Neutrophil (primary cell): ENCODE measurements at regions not wholly inside any gene's neighbourhood (a gene's known extent, or its start where the extent isn't known, plus 50 kb on each side); places are given as distances from the start of the nearest gene placed in this dataset.

Experiments
- H3K27ac ChIP-seq: fragments of 200-600 bp; sonication (generic); 2 replicates; pipeline ENCODE4 v1.5.1; 2016; ENCODE audit warnings: mild to moderate bottlenecking, moderate library complexity
- H3K27me3 ChIP-seq: fragments of 200-600 bp; sonication (generic); 2 replicates; pipeline ENCODE4 v1.6.0; 2016; ENCODE audit warnings: mild to moderate bottlenecking
- H3K36me3 ChIP-seq: fragments of 200-600 bp; sonication (generic); 2 replicates; pipeline ENCODE4 v1.5.1; 2017
- H3K4me1 ChIP-seq, 2 experiments: fragments of 200-600 bp in 1 of 2; sonication (generic) in 1 of 2; 1 replicate in 1 of 2; 2 replicates in 1 of 2; pipeline versions ENCODE4 v1.5.1 to v1.6.1; 2013 to 2016; ENCODE audit warnings: low read depth in 1 of 2, low read length in 1 of 2, mild to moderate bottlenecking in 1 of 2, moderate library complexity in 1 of 2; ENCODE audit not compliant: control insufficient read depth in 1 of 2, insufficient read depth in 1 of 2
- H3K4me3 ChIP-seq, 2 experiments: fragments of 200-600 bp in 1 of 2; sonication (generic) in 1 of 2; 1 replicate in 1 of 2; 2 replicates in 1 of 2; pipeline ENCODE4 v1.5.1; 2013 to 2016; ENCODE audit warnings: low read depth in 1 of 2, low read length in 1 of 2, mild to moderate bottlenecking in 1 of 2, moderate library complexity in 1 of 2
- H3K9me3 ChIP-seq: fragments of 200-600 bp; sonication (generic); 2 replicates; pipeline ENCODE4 v1.5.1; 2016
- CTCF ChIP-seq: fragments of 200-600 bp; sonication (generic); IDR thresholded peaks from 2 replicates; pipeline ENCODE4 v1.5.1; 2016; ENCODE audit warnings: antibody characterized with exemption

- TF ChIP-seq CTCF, result no peak
- Histone ChIP-seq H3K9me3 (no peaks in the 10 kb centered on the region), H3K36me3 (no peaks in the 10 kb centered on the region), H3K27me3 (no peaks in the 10 kb centered on the region), H3K4me3 (no peak overlapping the region), H3K4me1 (no peaks in the 10 kb centered on the region), H3K27ac (no peak overlapping the region)
These were observed 97.6 kb downstream of the MYCN start for GRCh38 chr2:16037808-16038457.

DNA sequence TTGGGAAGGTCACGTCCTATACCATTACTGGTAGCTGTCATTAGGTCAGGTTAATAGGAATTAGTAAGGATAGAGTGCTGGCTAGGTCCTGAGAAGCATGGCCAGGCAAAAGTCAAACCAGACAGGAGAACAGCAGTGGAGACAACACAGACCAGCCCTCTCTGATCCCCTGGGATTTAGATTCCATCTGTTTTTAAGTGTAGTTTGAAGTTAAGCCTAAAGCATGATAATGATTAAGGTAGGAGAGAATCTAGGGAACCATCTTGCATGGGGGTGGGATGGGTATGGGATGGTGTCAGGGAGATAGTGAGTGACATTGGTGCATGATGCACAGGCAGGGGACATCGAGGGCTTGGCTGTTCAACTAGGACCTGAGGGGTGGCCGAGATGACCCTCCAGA is 96.6 kb downstream of the MYCN start:
- no peak overlapping the region for H3K27ac ChIP-seq
- no peaks in the 10 kb centered on the region for H3K27me3 ChIP-seq
- H3K36me3 ChIP-seq, result no peaks in the 10 kb centered on the region
- no peaks in the 10 kb centered on the region for H3K4me1 ChIP-seq
- no peaks in the 10 kb centered on the region for H3K9me3 ChIP-seq
- TF ChIP-seq CTCF, result no peak
- H3K4me3 ChIP-seq, result no peak overlapping the region

- H3K4me1 ChIP-seq, result no peaks in the 10 kb centered on the region
- H3K27ac ChIP-seq, result no peak overlapping the region
- H3K9me3 ChIP-seq, result no peaks in the 10 kb centered on the region
- TF ChIP-seq CTCF, result no peak
- H3K36me3 ChIP-seq, result no peaks in the 10 kb centered on the region
- H3K4me3 ChIP-seq, result no peak overlapping the region
- no peaks in the 10 kb centered on the region for H3K27me3 ChIP-seq
These were observed 95.7 kb downstream of the MYCN start for GRCh38 chr2:16035747-16036745.

DNA sequence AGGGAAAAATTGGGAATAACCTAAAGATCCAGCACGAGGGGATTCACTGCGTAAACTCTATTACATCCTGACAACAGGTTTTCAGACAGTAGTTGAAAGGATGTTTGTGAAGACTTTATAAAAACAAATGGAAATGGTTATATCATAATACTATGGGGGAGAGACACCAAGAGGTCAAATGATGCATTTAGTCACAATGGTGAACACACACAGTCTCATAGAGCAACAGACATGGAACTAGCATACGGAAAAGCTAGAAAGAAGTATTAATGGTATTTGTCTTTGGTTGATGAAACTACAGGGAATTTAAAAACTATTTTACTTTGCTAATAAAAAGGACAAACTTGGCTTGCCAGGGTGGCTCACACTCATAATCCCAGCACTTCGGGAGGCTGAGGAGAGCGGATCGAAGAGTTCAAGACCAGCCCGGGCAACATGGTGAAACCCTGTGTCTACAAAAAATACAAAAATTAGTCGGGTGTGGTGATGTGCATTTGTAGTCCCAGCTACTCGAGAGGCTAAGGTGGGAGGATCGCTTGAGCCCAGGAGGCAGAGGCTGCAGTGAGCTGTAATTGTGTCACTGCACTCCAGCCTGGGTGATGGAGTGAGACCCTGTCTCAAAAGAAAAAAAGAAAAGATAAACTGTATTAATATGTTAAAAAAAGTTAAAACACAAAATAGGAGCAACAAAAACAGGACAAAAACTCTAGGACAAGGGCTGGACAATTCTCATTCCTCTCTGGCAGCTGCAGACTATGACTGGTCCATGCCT is 94.8 kb downstream of the MYCN start:
- H3K27ac ChIP-seq, result no peak overlapping the region
- no peaks in the 10 kb centered on the region for H3K27me3 ChIP-seq
- no peak overlapping the region for H3K4me3 ChIP-seq
- H3K9me3 ChIP-seq, result no peaks in the 10 kb centered on the region
- no peaks in the 10 kb centered on the region for H3K36me3 ChIP-seq
- TF ChIP-seq CTCF, result no peak
- H3K4me1 ChIP-seq, result no peaks in the 10 kb centered on the region

DNA sequence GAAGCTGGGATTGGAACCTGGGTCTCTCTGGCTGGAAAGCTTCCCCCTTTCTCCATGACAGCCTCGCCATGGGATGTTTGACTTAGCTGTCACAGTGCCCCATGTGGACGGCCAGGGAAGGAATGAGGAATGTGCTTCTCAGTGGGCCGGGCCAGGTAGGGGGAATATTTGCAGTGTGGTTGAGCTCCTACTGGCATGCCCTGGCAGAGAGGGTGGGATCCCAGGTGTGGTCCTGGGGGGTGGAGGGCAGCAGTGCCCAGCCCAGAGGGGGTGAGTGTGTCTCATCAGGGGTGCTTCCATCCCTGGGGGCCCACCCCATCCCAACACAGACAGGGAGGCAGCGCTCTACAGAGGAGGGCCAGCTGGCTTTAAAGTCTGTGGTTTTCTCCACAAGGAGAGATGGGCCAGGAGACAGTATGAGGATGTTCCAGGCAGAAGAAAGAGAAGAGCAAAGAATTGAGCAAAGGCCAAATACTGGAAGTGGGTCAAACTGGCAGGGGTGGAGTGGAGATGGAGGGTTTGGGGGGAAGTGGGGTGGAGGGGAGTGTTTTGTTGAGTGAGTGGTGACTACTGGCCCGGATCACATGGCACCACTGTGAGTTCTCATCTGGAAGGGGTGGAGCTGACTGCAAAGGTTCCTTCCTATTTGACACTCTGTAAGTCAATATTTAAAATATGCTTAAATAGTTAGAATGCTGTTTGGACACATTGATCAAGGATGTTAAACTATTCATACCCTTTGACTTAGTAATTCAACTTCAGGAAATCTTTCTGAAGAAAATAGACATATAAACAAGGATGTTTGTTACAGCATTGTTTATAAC is 94.0 kb downstream of the MYCN start:
- H3K27me3 ChIP-seq, result no peaks in the 10 kb centered on the region
- H3K27ac ChIP-seq, result no peak overlapping the region
- no peak for TF ChIP-seq CTCF
- no peaks in the 10 kb centered on the region for H3K9me3 ChIP-seq
- H3K4me1 ChIP-seq, result no peaks in the 10 kb centered on the region
- no peaks in the 10 kb centered on the region for H3K36me3 ChIP-seq
- no peak overlapping the region for H3K4me3 ChIP-seq
